HG02588 (cell line): ENCODE measurements at regions not wholly inside any gene's neighbourhood (a gene's known extent, or its start where the extent isn't known, plus 50 kb on each side); places are given as distances from the start of the nearest gene placed in this dataset.

ENCODE experiments used
- ATAC-seq: cut with Tn5 transposase; IDR thresholded peaks from one replicate; pipeline ENCODE4 v1.9.1; 2021; ENCODE audit warnings: mild to moderate bottlenecking, moderate library complexity; ENCODE audit not compliant: unreplicated experiment

DNA sequence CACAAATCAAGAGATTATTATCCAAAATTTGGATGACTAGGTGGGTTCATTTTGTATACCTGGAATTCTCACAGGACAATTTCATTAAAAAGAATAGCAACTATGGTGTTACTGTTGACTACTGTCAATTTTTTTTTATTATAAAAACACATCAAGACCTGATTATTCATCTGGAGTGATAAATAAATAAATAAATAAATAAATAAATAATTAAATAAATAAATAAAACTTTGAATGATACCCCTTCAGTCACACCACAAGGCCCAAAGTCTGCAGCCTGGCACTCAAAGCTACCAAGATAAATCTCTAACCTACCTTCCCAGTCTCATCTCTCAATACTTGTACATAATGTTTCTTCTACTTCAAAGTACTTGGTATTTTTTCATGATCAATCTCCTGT lies 294.0 kb upstream of the KLHL29 start:
- ATAC-seq: no peak

DNA sequence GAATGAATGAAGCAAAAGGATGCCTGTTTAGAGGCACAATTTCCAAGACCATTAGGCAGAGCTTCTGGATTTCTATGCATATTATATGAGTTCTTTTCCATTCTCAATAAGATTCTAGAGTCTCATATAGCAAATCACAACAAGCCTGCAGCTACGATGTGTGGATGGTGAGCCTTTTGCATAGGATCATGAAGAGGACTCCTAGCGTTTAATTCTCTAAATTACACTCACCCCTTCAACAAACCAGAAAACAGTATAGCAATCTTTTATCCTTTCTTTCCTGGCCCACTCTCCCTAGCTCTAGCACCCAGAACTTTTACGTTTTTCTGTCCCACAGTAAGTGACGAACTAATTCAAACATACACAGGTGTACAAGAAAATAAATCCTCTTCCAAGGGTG lies 293.1 kb upstream of the KLHL29 start:
- ATAC-seq: no peak

DNA sequence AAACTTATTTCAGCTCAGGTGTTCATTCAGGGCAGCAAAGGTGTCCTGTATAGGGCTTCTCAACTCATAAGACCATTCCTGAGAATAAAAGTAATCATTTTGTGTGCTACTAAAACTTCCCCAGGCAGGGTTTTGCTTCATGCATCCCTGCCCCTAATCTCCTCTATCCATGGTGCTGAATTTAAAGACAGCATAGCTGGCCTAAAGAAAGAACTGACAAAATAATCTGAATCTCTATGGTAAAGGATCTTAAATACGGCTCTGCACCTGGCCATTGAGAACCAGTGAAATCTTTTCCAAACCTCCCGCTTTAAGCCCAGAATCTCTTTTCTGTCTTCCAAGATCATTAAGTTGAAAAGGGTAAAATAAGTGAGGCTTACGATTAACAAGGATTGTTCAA lies 292.1 kb upstream of the KLHL29 start:
- ATAC-seq: no peak

DNA sequence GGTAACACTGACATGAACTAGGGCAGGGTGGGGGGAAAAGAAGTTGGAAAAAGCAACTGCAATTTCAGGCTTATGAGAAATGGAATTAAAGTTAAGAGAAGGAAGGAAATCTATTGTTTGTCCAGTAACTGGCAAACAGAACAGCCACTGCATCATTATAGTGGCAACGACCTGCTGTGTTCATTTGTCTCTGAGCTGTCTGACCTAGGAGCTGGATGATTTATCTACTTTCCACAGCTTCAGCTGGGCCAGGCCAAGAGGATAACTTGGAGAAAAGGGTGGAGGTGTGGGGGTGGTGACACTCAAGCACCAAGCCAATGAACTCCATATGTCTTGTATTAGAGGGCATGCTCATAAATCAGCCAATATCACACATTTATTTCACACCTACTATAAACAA lies 291.5 kb upstream of the KLHL29 start:
- no peak for ATAC-seq

DNA sequence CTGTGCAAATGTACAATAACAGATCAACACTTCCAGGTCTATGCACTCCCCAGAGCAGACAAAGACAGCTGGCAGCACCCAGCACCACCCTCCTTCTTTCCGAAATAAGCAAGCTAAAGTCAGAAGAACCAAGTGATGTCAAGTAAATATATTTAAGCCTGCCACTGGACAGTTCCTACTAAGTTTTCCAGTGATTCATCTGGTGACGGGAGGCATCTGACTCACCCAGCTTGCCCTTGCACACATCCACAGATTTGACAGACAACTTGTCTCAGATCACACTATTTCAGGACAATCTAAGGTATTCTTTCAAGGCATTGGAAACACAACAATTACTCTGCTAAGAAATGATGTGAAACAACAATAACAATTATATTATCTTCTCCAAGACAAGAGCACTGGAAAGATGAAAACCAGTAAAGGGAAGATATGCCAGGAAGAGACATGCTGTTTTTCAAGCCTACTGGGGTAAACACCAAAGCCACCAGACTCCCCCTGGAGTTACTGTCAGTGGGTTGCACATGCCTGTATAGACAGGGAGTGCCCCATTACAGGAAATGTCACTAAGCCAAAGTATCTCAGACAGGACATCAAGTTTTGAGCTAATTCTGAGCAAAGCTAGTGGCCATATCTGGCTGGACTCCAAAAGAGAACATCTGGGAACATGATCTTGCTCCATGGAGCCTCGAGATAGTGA lies 287.9 kb upstream of the KLHL29 start:
- no peak for ATAC-seq

DNA sequence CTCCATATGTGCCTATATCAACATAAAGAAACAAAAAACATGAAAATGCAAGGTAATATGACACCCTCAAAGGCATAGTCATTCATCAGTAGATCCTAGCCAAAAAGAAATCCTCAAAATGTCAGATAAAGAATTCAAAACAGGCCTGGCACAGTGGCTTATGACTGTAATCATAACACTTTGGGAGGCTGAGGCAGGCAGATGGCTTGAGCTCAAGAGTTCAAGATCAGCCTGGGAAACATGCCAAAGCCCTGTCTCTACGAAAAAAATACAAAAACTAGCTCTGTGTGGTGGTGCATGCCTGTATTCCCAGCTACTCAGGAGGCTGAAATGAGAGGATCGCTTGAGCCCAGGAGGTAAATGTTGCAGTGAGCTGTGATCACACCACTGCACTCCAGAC lies 284.6 kb upstream of the KLHL29 start:
- no peak for ATAC-seq

DNA sequence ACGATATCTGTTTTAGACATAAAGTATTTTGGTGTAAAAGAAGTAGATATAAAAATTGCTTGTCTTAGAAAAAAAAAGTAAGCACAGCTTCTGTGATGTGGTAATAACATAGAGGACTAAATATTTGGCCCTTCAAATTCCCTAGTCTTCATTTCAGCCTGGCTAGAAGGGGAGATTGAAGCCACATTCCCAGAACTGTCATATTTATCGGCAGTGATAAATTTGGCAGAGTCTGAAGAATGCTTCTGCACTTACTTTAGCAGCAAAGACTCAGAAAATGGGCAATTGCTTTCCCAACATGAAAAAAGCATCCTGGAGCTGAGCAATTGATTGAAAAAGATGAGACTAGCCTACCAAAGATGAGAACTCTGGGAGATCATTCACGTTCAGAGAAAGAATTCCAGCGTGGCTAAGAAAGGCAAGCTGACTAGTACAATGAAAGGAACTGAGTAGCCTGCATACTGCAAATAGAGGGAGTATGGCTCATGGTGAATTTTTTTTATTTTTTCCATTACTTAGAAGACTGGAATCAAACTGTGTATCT lies 278.7 kb upstream of the KLHL29 start:
- no peak for ATAC-seq

DNA sequence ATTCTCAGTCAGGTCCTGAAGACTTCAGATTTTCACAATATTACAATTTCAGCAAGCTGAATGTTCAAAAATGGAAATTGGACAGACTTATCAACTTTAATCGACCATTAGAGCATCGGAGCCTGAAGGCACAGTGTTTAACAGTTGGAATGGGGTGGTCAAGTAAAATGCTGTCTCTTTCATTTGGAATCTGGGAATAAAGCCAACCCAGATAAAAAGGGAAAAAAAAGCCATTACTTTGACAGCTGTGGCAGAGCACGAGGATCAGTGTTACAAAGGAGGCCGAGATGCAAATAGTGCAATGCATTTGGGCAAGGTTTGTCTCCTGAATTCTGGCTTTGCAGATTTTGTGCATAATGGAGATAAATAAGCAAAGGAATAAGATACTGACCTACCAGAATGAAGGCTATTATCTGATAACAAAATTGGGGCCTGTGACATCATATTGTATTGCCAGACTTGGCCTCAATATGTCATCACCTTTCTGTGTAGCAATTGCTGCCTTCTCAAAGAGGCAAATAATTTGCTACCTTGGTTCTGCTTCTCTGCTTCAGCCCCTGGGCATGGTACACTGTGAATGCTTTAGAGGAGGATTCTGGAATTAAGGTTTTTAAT lies 277.5 kb upstream of the KLHL29 start:
- no peak for ATAC-seq

DNA sequence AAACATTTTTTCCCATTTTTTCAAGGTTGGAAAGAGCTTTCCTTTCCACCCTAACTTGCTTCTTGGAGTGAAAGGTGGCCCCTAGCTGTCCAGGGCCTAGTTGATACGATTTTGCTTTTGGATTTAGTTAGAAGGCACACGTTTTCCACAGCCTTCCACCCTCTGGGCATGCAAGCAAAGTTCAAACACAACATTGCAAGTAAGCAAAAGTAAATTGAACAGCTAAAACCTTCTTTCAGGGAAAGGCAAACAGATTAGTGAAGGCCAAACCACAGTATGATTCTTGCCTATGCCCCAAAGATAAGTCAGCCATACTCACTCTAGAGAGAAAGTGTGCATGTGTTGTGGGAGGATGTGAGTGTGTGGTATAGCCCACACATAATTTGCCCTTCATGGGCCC lies 273.7 kb upstream of the KLHL29 start:
- no peak for ATAC-seq

DNA sequence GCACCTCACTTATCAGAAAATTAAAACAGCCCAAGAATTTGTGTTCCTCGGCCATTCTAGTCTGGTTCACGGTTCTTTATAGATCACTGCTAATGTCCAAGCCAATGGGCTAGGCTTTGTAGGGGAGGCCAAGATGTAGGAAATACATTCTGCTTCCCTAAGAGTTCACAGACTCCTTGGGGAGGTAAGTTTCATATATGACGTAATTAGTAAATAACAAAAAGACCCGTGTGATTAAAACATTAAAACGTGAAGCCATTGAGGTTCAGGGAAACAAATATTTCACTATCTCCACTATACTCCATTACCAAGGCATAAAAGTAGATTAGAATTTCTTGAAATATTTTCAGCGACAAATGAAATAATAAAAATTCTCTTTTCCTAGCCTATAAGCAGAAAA lies 272.5 kb upstream of the KLHL29 start:
- ATAC-seq: no peak

DNA sequence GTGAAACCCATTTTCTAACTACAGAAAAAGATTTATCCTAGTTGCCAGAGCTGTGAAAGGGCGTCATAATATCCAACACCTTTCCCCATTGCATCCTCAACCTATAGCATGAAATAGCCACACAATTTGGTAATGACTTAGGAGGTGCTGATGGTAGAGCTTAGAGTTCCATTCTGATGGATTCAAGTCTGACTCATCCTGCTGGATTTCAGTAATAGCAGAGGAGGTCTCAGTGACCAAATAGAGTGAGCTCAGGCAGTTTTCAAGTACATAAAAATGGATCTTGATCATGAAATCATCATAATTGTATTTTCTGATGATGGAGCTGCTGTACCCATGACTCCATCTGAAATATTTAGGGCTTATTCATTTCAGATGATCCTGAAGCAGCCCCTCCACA lies 270.7 kb upstream of the KLHL29 start:
- no peak for ATAC-seq

DNA sequence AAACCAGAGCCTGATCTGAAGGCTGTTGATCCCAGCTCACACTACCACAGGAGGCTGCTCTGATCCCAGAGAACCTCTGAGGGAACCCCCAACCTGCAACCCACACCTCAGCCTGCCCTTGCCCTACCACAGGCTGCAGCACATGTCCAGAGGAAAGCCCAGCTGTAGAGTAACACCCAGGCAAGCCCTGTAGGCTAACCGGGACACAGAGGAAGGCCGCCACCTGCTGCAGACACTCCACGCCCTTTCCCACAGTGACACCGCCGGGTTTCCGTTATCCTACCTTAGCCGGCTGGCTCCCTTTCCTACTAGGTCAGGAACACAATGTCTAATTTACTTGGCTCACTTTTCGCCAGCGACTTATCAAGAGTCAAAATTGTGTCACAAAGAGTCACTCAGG lies 266.7 kb upstream of the KLHL29 start:
- ATAC-seq: no peak

DNA sequence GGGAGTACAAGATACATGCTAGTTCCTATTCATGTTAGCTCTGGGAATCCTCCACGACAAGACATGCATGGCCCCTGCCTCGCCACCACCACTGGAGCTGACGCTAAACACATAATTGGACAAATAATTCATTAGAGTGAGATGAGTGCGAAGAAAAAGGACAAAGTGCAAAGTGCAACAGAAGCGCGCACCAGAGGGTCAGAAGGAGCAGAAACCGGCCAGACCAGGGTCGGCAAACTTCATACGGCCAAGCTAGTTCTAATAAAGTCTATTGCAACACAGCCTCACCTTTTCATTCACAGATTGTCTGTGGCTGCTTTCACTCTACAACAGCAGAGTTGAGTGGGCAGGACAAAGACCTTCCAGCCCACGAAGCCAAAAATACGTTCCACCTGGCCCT lies 266.1 kb upstream of the KLHL29 start:
- no peak for ATAC-seq

DNA sequence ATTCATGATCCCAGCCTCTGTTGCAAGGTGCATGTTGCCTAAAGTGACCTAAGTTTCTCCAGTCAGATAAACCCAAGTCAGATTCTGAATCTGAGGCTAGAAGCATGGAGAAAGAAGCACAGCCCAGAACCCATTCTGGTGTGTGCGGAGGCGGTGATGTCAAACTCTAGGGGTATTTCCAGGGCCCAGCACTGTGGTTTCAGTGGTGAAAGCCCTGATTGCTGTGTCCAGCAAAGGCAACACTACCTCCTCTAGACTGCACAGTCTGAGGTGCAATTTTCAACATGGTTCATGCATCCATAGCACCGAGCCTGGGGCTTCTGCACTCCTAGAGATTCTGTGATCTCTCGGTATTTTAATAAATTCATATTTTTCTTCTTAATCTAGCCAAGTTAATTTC lies 264.8 kb upstream of the KLHL29 start:
- ATAC-seq: no peak

DNA sequence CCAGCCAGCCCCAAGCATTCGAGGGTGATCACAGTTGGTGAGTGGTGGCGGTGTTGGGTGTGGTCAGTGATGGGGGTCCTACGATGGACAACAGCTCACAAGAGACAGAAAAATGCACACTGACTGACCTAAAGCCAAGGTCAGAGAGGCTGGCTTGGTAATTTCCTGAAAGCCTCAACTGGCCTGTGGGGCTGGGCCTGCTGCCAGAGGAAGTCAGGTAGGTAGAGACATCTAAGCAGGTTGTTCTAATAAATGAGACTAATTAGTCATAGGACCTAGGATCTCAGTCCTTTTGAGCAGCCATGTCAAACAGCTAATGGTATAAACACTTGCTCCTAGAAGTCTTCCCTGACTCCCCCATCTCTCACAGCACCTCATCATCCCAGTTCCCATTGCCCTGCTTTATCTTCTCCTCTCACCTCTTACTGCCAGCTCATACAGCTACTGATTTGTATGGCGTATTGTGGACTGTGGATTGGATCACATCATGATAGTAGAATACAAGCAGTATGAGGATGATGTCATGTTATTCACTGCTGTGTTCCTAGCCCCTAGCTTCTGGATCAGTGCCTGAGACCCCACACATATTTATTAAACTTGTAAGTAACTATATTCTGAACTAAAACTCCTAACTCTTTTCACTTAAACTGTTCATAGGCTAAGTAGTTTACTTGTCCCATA lies 262.9 kb upstream of the KLHL29 start:
- ATAC-seq: no peak

DNA sequence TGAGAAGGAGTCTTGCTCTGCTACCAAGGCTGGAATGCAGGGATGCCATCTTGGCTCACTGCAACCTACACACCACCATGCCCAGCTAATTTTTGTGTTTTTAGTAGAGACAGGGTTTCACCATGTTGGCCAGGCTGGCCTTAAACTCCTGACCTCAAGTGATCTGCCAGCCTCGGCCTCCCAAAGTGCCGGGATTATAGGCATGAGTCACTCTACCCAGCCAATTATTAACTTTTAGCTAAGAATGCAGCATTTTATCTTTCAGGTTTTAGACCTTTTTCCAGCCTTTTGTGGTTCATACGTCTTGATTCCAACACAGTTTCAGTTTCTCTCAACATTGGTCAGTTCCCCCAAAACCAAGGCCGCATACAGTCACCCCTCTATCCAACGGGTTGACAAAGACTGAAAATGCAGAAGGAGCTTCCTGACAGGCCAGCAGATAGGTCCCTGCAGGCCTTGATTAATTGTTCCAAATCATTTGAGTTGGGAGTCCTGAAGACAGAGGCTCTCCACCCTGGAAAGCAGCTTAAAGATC lies 262.2 kb upstream of the KLHL29 start:
- ATAC-seq: no peak

DNA sequence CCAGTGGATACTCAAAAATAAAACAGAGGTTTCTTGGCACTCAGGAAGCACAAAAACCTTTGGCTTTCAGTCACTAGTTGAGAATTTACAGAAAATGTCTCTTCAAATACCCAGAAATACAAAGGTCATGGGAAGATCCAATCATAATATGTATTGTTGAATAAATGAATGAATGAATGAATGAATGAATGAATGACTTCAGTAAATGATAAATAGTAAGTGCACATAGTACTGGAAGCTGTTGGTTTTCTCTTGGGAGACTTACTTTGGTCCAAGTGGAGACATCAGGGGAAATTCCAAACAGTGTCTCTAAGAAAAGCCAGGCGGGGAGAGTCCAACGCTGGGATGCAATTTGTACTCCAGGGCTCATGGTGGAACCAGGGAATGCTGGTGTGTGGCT lies 261.3 kb upstream of the KLHL29 start:
- no peak for ATAC-seq

DNA sequence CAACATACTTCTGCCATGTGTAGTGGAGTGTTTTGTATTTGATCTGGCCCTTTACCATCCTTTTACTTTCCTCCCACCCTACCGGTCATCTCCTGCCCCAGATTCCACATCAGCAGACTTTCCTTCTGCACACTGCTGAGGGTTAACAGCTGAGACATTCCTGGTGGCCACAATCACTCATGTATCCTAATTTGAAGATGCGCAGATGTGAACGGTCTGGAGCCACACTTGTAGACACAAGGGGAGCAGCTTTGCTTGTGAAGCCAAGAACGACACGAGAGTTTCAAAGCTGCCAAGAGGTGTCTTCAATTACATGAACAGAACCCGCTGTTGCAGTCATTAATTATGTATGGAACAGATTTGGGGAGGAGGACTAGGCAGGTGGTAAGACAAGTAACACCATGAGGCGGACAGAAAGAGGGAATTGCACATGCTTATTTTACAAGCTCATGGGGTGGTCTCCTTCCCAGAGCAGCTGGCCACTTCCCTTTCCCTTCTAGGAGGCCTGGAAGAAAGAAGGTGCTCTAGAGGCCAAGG lies 260.7 kb upstream of the KLHL29 start:
- ATAC-seq: no peak

DNA sequence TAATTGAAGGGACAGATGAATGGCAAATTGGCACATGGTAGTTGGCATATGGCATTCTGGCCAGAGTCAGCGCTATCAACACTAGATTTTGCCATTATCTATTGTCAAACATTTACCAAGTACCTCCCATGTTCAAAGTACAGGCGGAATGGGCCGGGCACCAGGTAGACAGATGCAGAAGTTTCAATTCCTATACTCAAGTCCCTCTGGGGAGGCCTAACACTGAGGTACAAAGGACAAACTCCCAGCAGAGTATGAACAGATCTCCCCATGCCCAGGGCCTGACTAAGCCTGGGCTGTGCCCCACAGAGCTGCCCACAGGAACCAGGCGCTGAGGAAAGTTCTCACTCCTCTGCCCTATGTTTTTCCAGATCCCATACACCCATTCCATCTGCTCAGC lies 257.5 kb upstream of the KLHL29 start:
- no peak for ATAC-seq

DNA sequence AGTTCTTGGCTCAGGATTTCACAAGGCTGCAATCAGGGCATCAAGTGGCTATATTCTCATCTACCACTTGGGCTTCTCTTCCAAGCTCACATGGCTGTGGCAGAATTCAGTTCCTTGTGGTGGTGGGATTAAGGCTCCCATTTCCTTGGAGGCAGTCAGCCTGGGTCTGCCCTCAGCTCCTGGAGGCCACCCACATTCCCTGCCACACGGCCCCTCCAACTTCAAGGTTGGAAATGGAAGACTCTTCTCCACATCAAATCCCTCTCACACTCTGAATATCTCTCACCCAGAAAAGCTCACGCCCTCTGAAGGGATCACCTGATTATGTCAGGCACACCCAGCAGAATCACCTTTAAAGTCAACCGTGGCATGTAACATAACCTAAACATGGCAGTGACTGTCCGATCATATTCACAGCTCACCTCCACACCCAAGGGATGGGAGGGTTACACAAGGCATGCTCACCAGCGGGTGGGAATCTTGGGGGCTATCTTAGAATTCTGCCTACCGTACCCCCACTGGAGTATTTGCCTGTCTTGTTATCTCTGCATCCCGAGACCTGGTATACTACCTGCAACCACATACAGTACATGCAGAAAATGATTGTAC lies 256.2 kb upstream of the KLHL29 start:
- no peak for ATAC-seq

DNA sequence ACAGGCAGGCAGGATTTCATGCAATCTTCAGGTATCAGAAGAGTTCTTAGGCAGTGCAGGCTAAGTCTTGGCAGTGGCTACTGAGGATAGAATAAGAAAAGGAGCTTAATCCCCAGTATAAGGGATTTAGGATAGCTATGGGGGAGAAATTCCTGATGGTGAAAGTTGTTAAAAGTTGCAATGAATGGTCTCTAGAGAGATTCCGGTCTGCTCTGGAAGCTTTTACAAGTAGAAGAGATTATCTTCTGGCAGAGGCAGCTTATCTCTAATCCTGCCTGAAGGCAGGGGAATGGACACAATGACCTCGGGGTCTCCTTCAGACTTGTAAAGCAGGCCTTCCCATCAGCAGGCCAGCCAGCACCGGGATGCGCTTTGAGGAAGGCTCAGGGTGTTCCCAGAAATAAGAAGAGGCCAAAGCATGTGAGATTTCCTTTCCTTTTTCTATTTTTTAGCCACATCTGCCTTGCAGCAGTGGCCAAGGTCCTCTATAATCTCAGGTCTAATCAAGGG lies 253.9 kb upstream of the KLHL29 start:
- ATAC-seq: no peak
